ENCODE measurements at regions not wholly inside any gene's neighbourhood (a gene's known extent, or its start where the extent isn't known, plus 50 kb on each side); places are given as distances from the start of the nearest gene placed in this dataset.

- TF ChIP-seq CTCF (IDR thresholded peaks at IDR 0.05; ENCODE audit: low read depth, low read length, poor library complexity, severe bottlenecking) (no peak), EZH2phosphoT487 (IDR thresholded peaks at IDR 0.05; ENCODE audit: borderline replicate concordance, low read length) (no peak)
Measured at GRCh38 chr18:78699499-78699898, 280.1 kb upstream of the SALL3 start.
